ENCODE measurements at regions not wholly inside any gene's neighbourhood (a gene's known extent, or its start where the extent isn't known, plus 50 kb on each side); places are given as distances from the start of the nearest gene placed in this dataset.
"Not testable (repeated sequence)": the region's sequence is repeated elsewhere in the genome, so short reads cannot be mapped to it uniquely, and the experiment has no call there.

DNA sequence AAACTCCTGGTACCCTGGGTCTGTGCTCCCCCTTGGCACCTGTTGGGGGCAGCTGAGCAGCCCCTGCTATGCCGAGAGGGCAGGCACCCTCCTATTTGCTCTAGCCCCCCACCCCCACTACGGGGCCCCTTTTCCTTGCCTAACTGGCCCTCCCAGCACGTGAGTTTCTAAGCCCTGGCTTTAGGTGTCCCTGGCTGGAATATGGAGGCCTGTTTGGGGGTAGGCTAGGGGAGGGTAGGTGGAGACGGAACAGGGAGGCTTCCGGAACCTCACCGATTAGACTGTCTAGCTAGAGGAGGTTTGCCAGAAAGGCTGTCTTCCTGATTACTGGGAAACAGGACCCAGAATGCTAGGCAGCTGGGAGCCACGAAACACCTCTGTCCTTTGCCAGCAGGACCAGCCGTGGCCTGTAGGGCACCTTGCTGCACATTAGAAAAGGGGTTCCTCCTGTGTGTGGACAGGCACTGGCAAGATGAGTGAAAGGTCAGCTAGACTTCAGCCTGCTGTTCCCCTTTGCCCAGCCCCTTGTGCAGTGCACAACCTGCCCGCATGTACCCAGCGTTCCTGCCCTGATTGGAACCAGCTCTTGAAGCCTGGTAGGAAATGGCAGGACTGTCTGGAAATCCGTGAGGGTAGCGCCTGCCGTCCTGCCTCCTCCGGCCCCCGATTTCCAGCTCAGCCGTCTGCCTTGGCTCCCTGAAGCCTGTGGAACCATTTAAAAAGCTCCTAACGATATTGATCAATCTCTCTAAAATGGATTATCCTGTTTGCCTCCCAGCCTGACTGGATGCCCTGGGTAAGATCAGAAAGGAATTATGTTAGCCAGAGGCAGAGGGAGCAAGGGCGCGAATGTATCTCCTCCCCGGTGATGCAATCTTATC lies 83.4 kb upstream of the GSE1 start:
- DNase-seq (ENCODE audit: low spot score in 2 of 2), result no peak
- H3K36me3 ChIP-seq, result no peaks in the 10 kb centered on the region
- no peak overlapping the region for H3K4me3 ChIP-seq
- H3K27me3 ChIP-seq, result no peaks in the 10 kb centered on the region
- H3K9me3 ChIP-seq, result no peaks in the 10 kb centered on the region
- TF ChIP-seq EP300 (IDR thresholded peaks at IDR 0.05), result no peak
- no peak for TF ChIP-seq POLR2AphosphoS5 (IDR thresholded peaks at IDR 0.05)
- TF ChIP-seq, protein P1, sequence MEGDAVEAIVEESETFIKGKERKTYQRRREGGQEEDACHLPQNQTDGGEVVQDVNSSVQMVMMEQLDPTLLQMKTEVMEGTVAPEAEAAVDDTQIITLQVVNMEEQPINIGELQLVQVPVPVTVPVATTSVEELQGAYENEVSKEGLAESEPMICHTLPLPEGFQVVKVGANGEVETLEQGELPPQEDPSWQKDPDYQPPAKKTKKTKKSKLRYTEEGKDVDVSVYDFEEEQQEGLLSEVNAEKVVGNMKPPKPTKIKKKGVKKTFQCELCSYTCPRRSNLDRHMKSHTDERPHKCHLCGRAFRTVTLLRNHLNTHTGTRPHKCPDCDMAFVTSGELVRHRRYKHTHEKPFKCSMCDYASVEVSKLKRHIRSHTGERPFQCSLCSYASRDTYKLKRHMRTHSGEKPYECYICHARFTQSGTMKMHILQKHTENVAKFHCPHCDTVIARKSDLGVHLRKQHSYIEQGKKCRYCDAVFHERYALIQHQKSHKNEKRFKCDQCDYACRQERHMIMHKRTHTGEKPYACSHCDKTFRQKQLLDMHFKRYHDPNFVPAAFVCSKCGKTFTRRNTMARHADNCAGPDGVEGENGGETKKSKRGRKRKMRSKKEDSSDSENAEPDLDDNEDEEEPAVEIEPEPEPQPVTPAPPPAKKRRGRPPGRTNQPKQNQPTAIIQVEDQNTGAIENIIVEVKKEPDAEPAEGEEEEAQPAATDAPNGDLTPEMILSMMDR (IDR thresholded peaks at IDR 0.05), result no peak
- no peak for TF ChIP-seq POLR2A (IDR thresholded peaks at IDR 0.05)
- WGBS, result 92% methylated on average over 19 of the region's 20 CpGs
- H3K4me1 ChIP-seq, result peaks cover 16% of the 10 kb centered on the region
- no peak overlapping the region for H3K27ac ChIP-seq

DNA sequence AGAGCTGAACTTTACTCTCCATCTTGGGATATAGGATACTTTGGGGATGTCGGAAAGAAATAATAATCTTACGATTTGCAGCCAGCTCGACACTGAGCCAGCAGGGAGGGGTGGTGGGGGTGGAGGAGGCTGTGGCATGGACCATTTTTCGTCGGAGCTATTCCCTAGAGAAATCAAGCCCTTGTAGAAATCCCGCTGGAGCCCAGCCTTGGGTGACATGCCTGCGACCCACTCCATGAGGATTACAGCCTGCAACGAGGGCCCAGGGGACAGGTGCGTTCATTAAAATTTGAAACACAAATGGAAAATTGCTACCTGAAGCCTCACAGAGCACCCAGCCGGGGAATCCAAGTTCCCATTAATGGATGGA lies 82.8 kb upstream of the GSE1 start:
- DNase-seq (ENCODE audit: low spot score in 2 of 2), result no peak
- no peak for TF ChIP-seq POLR2AphosphoS5 (IDR thresholded peaks at IDR 0.05)
- no peak for TF ChIP-seq POLR2A (IDR thresholded peaks at IDR 0.05)
- no peak for TF ChIP-seq EP300 (IDR thresholded peaks at IDR 0.05)
- TF ChIP-seq, protein P1 (IDR thresholded peaks at IDR 0.05), result no peak
- H3K4me1 ChIP-seq, result peaks cover 10% of the 10 kb centered on the region
- 87% methylated on average over 10 of the region's 10 CpGs for WGBS
- H3K4me3 ChIP-seq, result no peak overlapping the region
- no peak overlapping the region for H3K27ac ChIP-seq
- no peaks in the 10 kb centered on the region for H3K9me3 ChIP-seq
- H3K36me3 ChIP-seq, result no peaks in the 10 kb centered on the region
- H3K27me3 ChIP-seq, result no peaks in the 10 kb centered on the region

DNA sequence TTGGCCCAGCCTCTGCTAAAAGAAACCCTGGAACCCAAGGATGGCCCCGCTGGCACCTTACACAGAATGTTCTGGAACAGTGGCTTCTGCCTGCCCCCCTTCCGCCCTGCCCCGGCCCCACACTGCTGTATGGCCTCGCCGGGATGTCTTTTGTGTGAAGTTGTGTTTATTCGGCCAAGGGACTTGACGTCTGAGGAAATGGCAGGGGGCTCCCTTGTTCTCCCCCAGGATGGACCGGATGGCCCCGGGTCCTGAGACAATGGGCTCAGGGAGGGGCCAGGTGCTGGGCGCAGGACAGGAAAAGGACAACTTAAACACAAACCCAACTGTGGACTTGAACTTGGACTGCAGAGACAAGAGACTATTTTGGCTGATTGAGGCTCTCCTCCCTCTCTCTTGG lies 81.6 kb upstream of the GSE1 start:
- Histone ChIP-seq H3K9me3 (no peaks in the 10 kb centered on the region), H3K4me1 (peaks cover 13% of the 10 kb centered on the region), H3K36me3 (no peaks in the 10 kb centered on the region), H3K27me3 (no peaks in the 10 kb centered on the region), H3K4me3 (no peak overlapping the region), H3K27ac (no peak overlapping the region)
- WGBS, result 84% methylated on average over 5 of the region's 10 CpGs
- DNase-seq (ENCODE audit: low spot score in 2 of 2), result no peak
- TF ChIP-seq EP300 (IDR thresholded peaks at IDR 0.05) (no peak), POLR2A (IDR thresholded peaks at IDR 0.05) (no peak)
- TF ChIP-seq, protein P1 (IDR thresholded peaks at IDR 0.05), result no peak

DNA sequence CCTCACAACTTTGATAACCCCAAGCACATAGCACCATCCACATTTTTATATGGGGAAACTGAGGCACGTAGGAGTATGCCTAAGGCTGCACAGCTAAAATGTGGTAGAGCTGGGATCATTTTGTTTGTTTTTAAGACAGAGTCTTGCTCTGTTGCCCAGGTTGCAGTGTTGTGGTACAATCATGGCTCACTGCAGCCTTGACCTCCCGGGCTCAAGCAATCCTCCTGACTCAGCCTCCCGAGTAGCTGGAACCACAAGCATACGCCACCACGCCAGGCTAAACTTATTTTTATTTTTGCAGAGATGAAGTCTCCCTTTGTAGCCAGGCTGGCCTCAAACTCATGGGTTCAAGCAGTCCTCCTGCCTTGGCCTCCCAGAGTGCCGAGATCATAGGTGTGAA lies 81.0 kb upstream of the GSE1 start:
- no peak overlapping the region for H3K27ac ChIP-seq
- peaks cover 13% of the 10 kb centered on the region for H3K4me1 ChIP-seq
- no peak for DNase-seq (ENCODE audit: low spot score in 2 of 2)
- WGBS, result 96% methylated on average over 6 of the region's 6 CpGs
- no peaks in the 10 kb centered on the region for H3K36me3 ChIP-seq
- TF ChIP-seq, protein P1 (IDR thresholded peaks at IDR 0.05), result no peak
- no peak for TF ChIP-seq POLR2A (IDR thresholded peaks at IDR 0.05)
- TF ChIP-seq POLR2AphosphoS5 (IDR thresholded peaks at IDR 0.05), result no peak
- TF ChIP-seq EP300 (IDR thresholded peaks at IDR 0.05), result no peak
- H3K9me3 ChIP-seq, result no peaks in the 10 kb centered on the region
- H3K4me3 ChIP-seq, result no peak overlapping the region
- no peaks in the 10 kb centered on the region for H3K27me3 ChIP-seq

DNA sequence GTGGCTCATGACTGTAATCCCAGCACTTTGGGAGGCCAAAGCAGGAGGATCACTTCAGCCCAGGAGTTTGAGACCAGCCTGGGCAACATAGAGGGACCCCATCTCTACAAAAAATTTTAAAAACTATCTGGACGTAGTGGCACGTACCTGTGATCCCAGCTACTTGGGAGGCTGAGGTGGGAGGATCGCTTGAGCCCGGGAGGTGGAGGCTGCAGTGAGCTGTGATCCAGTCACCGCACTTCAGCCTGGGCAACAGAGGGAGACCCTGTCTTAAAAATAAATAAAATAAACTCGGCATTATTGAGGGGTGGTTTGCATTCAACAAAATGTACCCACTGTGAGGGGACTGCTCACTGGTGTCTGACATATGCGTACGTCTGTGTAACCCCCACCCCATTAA lies 79.5 kb upstream of the GSE1 start:
- H3K4me3 ChIP-seq; H3K9me3 ChIP-seq; DNase-seq (ENCODE audit: low spot score in 2 of 2); H3K36me3 ChIP-seq; H3K27me3 ChIP-seq; H3K27ac ChIP-seq: not testable (repeated sequence)
- 97% methylated on average over 8 of the region's 8 CpGs for WGBS
- peaks cover 13% of the 10 kb centered on the region for H3K4me1 ChIP-seq
